ENCODE measurements at regions not wholly inside any gene's neighbourhood (a gene's known extent, or its start where the extent isn't known, plus 50 kb on each side); places are given as distances from the start of the nearest gene placed in this dataset.

- no peak for TF ChIP-seq POLR2A (IDR thresholded peaks at IDR 0.05; ENCODE audit: extremely low read depth, insufficient read length)
- no peak for TF ChIP-seq CTCF (IDR thresholded peaks at IDR 0.05; ENCODE audit: low read depth, low read length)
Measured at GRCh38 chr22:48889209-48889830, 938.4 kb downstream of the BRD1 start.

Measured in NB4 (cell line).